Muscle of leg (tissue), 3 donors: ENCODE measurements at regions not wholly inside any gene's neighbourhood (a gene's known extent, or its start where the extent isn't known, plus 50 kb on each side); places are given as distances from the start of the nearest gene placed in this dataset.

ENCODE experiments used
- DNase-seq: peaks from one replicate; pipeline ENCODE4 v3.0.0; 2013
- H3K27ac ChIP-seq: one replicate; pipeline ENCODE4 v1.5.1; 2013; ENCODE audit warnings: mild to moderate bottlenecking, low read length, control low read depth
- H3K27me3 ChIP-seq: one replicate; pipeline ENCODE4 v1.6.1; 2013; ENCODE audit warnings: low read length; ENCODE audit not compliant: control insufficient read depth, insufficient read depth
- H3K36me3 ChIP-seq: one replicate; pipeline ENCODE4 v1.6.1; 2013; ENCODE audit warnings: low read length; ENCODE audit not compliant: control insufficient read depth, insufficient read depth
- H3K4me1 ChIP-seq: one replicate; pipeline ENCODE4 v1.6.1; 2013; ENCODE audit warnings: low read length; ENCODE audit not compliant: control insufficient read depth, insufficient read depth
- H3K4me3 ChIP-seq: one replicate; pipeline ENCODE4 v1.5.1; 2013; ENCODE audit warnings: low read length, control low read depth
- H3K9me3 ChIP-seq: replicated peaks from 2 replicates; pipeline ENCODE4 v1.6.1; 2013; ENCODE audit warnings: low read depth, low read length; ENCODE audit not compliant: control insufficient read depth
- WGBS: methylation state at CpG from one replicate; pipeline ENCODE4 v1.1.5; 2013; ENCODE audit warnings: missing lambda C conversion rate; ENCODE audit not compliant: insufficient coverage; 5-methylcytosine and 5-hydroxymethylcytosine counted together

- no peaks in the 10 kb centered on the region for H3K36me3 ChIP-seq
- no CpG with 5 or more reads among the region's 1 CpG for WGBS
- H3K27ac ChIP-seq = no peak overlapping the region
- H3K9me3 ChIP-seq = no peaks in the 10 kb centered on the region
- no peaks in the 10 kb centered on the region for H3K27me3 ChIP-seq
- H3K4me1 ChIP-seq = no peaks in the 10 kb centered on the region
- no peak overlapping the region for H3K4me3 ChIP-seq
- DNase-seq = no peak
Observed at GRCh38 chr12:115667116-115667515, 610.4 kb downstream of the MED13L start.

- Histone ChIP-seq H3K9me3 (no peaks in the 10 kb centered on the region), H3K36me3 (no peaks in the 10 kb centered on the region), H3K4me3 (no peak overlapping the region), H3K4me1 (peaks cover 3% of the 10 kb centered on the region), H3K27me3 (no peaks in the 10 kb centered on the region), H3K27ac (no peak overlapping the region)
- no peak for DNase-seq
Observed at GRCh38 chr12:115666168-115666567, 611.3 kb downstream of the MED13L start.

DNA sequence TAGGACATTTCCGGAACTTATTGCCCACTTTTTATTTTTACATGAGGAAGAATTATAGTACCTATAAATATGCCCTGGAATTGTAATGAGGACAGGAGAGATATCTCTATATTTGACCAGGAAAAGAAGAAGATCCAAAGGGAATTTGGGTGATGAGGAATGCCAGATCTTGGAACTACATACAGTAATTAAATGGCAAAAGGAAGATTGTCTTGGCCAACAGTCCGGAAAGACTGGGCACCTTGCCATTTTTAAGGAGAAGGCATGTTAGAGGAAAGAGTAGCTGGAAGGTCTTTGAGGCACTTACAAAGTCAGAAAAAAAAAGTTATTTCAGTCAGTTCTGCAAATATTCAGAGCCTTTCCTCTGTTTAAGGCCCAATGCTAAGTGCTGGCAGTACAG lies 616.4 kb downstream of the MED13L start:
- H3K27me3 ChIP-seq = no peaks in the 10 kb centered on the region
- no peaks in the 10 kb centered on the region for H3K9me3 ChIP-seq
- no peak overlapping the region for H3K27ac ChIP-seq
- 10% methylated on average over 1 of the region's 2 CpGs for WGBS
- H3K4me3 ChIP-seq = no peak overlapping the region
- H3K36me3 ChIP-seq = no peaks in the 10 kb centered on the region
- DNase-seq = peak; percentile 67
- H3K4me1 ChIP-seq = peaks cover 5% of the 10 kb centered on the region

- Histone ChIP-seq H3K27ac (peak overlapping the region; percentile 20), H3K4me1 (peaks cover 5% of the 10 kb centered on the region), H3K36me3 (no peaks in the 10 kb centered on the region), H3K4me3 (no peak overlapping the region), H3K27me3 (no peaks in the 10 kb centered on the region), H3K9me3 (no peaks in the 10 kb centered on the region)
- 51% methylated on average over 9 of the region's 10 CpGs for WGBS
- DNase-seq = peak; percentile 41
Observed at GRCh38 chr12:115660211-115660805, 617.2 kb downstream of the MED13L start.

DNA sequence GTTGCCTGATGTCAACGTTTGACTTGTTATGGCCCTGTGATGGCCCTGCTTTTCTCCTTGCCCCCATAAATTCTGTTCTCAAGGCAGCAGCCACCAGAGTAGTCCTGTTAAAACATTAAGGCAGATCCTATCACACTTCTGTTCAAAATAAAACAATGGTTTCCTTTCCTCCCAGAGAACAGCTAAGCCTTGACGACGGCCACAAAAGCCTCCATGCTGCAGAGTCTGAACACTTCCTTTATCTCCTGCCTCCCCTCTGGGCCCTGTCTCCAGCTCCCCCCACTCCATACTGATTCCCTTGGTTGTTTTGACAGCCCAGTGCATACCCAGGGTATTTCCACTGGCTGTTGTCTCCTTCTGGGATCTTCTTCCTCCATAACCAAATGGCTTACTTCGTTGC lies 618.1 kb downstream of the MED13L start:
- 63% methylated on average over 4 of the region's 4 CpGs for WGBS
- Histone ChIP-seq H3K27me3 (no peaks in the 10 kb centered on the region), H3K4me3 (no peak overlapping the region), H3K4me1 (peaks cover 5% of the 10 kb centered on the region), H3K9me3 (no peaks in the 10 kb centered on the region), H3K36me3 (no peaks in the 10 kb centered on the region), H3K27ac (no peak overlapping the region)
- no peak for DNase-seq

DNA sequence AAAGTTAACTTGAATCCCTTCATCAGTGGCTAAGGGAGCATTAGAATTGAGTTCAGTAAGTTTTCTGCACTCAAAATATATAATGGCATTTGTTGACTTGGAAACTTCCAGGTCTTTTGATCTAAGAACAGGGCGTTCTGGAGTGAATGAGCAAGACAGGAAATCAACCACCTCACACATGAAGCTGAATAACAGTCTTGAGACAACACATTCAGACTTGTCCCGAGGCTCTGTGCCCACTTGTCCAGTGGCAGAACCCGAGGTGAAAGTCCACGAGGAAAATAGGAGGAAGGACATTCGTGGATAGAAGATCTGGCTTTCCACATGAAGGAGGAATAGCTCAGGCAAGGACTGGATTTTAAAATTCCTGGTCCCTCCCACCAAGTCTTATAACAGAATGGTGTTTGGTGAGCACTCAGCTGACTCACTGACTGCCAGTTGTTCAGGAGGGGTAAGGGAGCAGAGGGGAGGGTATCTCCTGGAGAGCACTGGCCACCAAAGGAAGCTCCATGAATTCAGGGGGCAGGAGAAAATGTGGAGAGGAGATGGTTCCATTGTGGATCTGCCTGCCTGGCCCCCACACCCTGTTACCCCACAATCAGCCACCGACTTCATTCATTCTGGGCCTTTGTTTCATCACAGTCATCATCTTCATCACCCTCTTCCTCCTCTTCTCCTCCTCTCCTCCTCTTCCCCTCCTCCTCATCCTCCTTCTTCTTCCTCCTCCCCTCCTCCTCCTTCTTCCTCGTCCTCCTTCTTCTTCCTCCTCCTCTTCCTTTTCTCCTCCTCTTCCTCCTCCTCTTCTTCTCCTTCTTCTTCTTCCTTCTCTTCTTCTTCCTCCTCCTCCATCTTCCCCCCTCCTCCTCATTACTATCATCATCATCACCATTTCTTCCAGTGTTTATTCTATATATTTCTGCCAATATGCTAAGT lies 620.1 kb downstream of the MED13L start:
- no peak for DNase-seq
- H3K9me3 ChIP-seq = no peaks in the 10 kb centered on the region
- H3K36me3 ChIP-seq = no peaks in the 10 kb centered on the region
- H3K4me1 ChIP-seq = peaks cover 5% of the 10 kb centered on the region
- H3K27ac ChIP-seq = no peak overlapping the region
- 91% methylated on average over 6 of the region's 7 CpGs for WGBS
- no peaks in the 10 kb centered on the region for H3K27me3 ChIP-seq
- no peak overlapping the region for H3K4me3 ChIP-seq

- no peaks in the 10 kb centered on the region for H3K4me1 ChIP-seq
- DNase-seq = no peak
- WGBS = 44% methylated on average over 8 of the region's 10 CpGs
Observed at GRCh38 chr12:115650026-115650425, 627.5 kb downstream of the MED13L start.

DNA sequence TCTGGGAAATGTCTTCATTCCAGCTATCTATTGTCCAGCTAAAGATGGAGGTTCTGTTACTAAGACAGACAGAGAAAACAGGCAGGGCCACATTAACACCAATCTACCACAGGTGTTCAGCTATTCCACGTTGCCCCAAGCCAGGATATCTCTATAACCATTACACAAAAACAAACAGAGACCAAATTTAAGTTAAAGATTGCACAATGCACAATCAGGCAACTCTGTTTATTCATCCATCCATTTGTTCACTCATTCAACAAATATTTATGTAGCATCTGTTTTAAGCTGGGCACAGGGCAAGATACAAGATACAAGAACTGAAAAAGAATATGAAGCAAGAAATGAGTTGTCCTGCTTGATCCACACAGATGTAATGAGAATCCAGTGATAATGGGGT lies 629.0 kb downstream of the MED13L start:
- Histone ChIP-seq H3K36me3 (no peaks in the 10 kb centered on the region), H3K9me3 (no peaks in the 10 kb centered on the region), H3K27ac (no peak overlapping the region), H3K4me1 (no peaks in the 10 kb centered on the region), H3K4me3 (no peak overlapping the region), H3K27me3 (peaks cover under 1% of the 10 kb centered on the region)
- WGBS = no CpG with 5 or more reads among the region's 1 CpG
- DNase-seq = no peak

More at GRCh38 chr12:115650026-115650425, 627.5 kb downstream of the MED13L start:
- Histone ChIP-seq H3K27me3 (no peaks in the 10 kb centered on the region), H3K36me3 (no peaks in the 10 kb centered on the region), H3K9me3 (no peaks in the 10 kb centered on the region), H3K27ac (no peak overlapping the region), H3K4me3 (no peak overlapping the region)

- Histone ChIP-seq H3K27me3 (peaks cover 2% of the 10 kb centered on the region), H3K36me3 (no peaks in the 10 kb centered on the region), H3K4me3 (no peak overlapping the region), H3K4me1 (no peaks in the 10 kb centered on the region), H3K9me3 (no peaks in the 10 kb centered on the region), H3K27ac (no peak overlapping the region)
- no CpG with 5 or more reads among the region's 2 CpGs for WGBS
- DNase-seq = no peak
Observed at GRCh38 chr12:115646210-115646609, 631.3 kb downstream of the MED13L start.

DNA sequence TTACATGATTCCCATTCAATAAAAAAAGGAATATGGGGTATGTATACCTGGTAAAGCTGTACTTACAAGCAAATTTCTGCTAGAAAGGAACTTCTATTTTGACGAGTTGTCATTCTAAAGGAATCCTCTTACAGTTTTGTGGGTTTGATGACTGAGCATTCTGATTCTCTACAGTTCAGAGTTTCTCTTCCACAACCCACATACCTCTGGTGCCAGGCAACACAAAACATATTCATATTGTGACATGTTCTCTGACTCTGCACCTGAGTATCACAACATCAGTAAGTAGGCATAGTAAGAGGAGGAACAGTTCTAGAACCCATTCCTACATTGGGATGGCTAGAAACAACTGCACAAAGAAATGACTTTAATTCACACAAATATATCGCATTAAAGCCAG lies 636.6 kb downstream of the MED13L start:
- H3K36me3 ChIP-seq = no peaks in the 10 kb centered on the region
- no peak for DNase-seq
- H3K4me1 ChIP-seq = no peaks in the 10 kb centered on the region
- no peaks in the 10 kb centered on the region for H3K9me3 ChIP-seq
- H3K27ac ChIP-seq = no peak overlapping the region
- H3K4me3 ChIP-seq = no peak overlapping the region
- no CpG with 5 or more reads among the region's 2 CpGs for WGBS
- H3K27me3 ChIP-seq = peaks cover 2% of the 10 kb centered on the region
